Nephron (organoid): ENCODE measurements at regions not wholly inside any gene's neighbourhood (a gene's known extent, or its start where the extent isn't known, plus 50 kb on each side); places are given as distances from the start of the nearest gene placed in this dataset.
"Not testable (repeated sequence)": the region's sequence is repeated elsewhere in the genome, so short reads cannot be mapped to it uniquely, and the experiment has no call there.

Experiments
- H3K27ac Mint-ChIP-seq, 3 experiments: 2 replicates each; pipeline ENCODE4 v1.8.0; 2020; ENCODE audit warnings: mixed read lengths in 3 of 3, mild to moderate bottlenecking in 2 of 3, moderate library complexity in 1 of 3
- H3K27me3 Mint-ChIP-seq: 2 replicates; pipeline ENCODE4 v1.8.0; 2021; ENCODE audit warnings: low read depth, mild to moderate bottlenecking, moderate library complexity, mixed read lengths
- H3K36me3 Mint-ChIP-seq: 2 replicates; pipeline ENCODE4 v1.8.0; 2020; ENCODE audit warnings: low read depth, mixed read lengths
- H3K4me1 Mint-ChIP-seq: 2 replicates; pipeline ENCODE4 v1.8.0; 2020; ENCODE audit warnings: mixed read lengths
- H3K4me3 Mint-ChIP-seq, 3 experiments: 2 replicates each; pipeline ENCODE4 v1.8.0; 2020; ENCODE audit warnings: mild to moderate bottlenecking in 3 of 3, mixed read lengths in 3 of 3, moderate library complexity in 2 of 3
- H3K9me3 Mint-ChIP-seq: 2 replicates; pipeline ENCODE4 v1.8.0; 2020; ENCODE audit warnings: mixed read lengths
- CTCF ChIP-seq, 3 experiments: fragments of 200-600 bp; sonication (generic); IDR thresholded peaks; one replicate each; pipeline ENCODE4 v1.5.0; 2021; ENCODE audit warnings: antibody characterized with exemption in 3 of 3; ENCODE audit not compliant: unreplicated experiment in 3 of 3

DNA sequence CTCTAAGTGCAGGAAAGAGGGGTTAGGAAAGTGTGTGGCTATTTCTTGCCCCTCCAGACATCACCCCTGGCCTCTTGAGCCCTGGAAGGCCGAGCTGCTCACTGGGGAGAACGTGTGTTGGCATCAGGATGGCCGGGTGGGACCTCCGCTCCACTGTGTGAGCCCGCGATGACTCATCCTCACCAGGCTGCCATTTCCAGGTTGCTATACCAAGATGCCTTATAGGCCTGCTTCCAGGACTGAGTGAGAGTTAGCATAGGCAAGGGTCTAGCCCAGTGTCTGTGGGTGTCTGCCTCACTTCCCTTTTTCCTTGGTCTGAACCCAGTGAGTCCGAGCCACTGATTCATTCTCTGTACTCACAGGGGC is 105.0 kb downstream of the MRPL14 start:
- peaks cover under 1% of the 10 kb centered on the region for H3K27me3 Mint-ChIP-seq
- H3K36me3 Mint-ChIP-seq, result no peaks in the 10 kb centered on the region
- peaks cover 73% of the 10 kb centered on the region for H3K4me1 Mint-ChIP-seq
- H3K27ac Mint-ChIP-seq, result peak overlapping the region in 2 of 3 experiments; percentile 20 to 93
- no peak overlapping the region for H3K4me3 Mint-ChIP-seq
- TF ChIP-seq CTCF (IDR thresholded peaks at IDR 0.05; ENCODE audit: unreplicated experiment in 3 of 3), result no peak
- no peaks in the 10 kb centered on the region for H3K9me3 Mint-ChIP-seq

GRCh38 chr6:44021589-44022295 is 105.5 kb downstream of the MRPL14 start:
- H3K4me1 Mint-ChIP-seq, result peaks cover 72% of the 10 kb centered on the region
- H3K4me3 Mint-ChIP-seq, result no peak overlapping the region
- H3K27ac Mint-ChIP-seq, result peak overlapping the region in 2 of 3 experiments; percentile 20 to 93

GRCh38 chr6:44020664-44021425 is 106.4 kb downstream of the MRPL14 start:
- no peak for TF ChIP-seq CTCF (IDR thresholded peaks at IDR 0.05; ENCODE audit: unreplicated experiment in 3 of 3)
- Mint-ChIP-seq H3K27ac (peak overlapping the region in 2 of 3 experiments; percentile 87 to 93), H3K36me3 (no peaks in the 10 kb centered on the region), H3K27me3 (no peaks in the 10 kb centered on the region), H3K9me3 (peaks cover 4% of the 10 kb centered on the region), H3K4me3 (no peak overlapping the region), H3K4me1 (peaks cover 70% of the 10 kb centered on the region)

More at GRCh38 chr6:44021589-44022295, 105.5 kb downstream of the MRPL14 start:
- TF ChIP-seq CTCF (IDR thresholded peaks at IDR 0.05; ENCODE audit: unreplicated experiment in 3 of 3), result no peak
- Mint-ChIP-seq H3K27me3 (no peaks in the 10 kb centered on the region), H3K9me3 (peaks cover 2% of the 10 kb centered on the region), H3K36me3 (no peaks in the 10 kb centered on the region)

DNA sequence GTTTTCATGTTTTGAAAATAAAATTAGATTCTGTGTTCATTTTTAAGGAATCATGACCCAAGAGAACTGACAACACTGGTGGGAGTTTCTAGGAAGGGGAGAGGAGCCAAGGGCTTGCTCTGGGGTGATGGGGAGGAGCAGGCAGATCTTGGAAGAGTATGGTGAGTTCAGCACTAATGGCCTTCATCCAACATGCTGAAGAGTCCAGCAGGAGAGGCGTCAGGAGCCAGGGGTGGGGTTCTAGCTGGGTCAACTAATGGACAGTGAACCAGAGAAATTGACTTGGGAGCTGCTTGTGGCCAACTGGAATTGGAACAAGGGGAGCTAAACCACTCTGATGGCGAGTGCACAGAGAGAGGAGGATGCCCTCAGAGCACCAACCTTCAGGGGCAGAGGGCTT is 107.1 kb downstream of the MRPL14 start:
- H3K4me1 Mint-ChIP-seq, result peaks cover 63% of the 10 kb centered on the region
- no peak for TF ChIP-seq CTCF (IDR thresholded peaks at IDR 0.05; ENCODE audit: unreplicated experiment in 3 of 3)
- H3K36me3 Mint-ChIP-seq, result no peaks in the 10 kb centered on the region
- no peaks in the 10 kb centered on the region for H3K27me3 Mint-ChIP-seq
- peak overlapping the region in 2 of 3 experiments; percentile 87 to 93 for H3K27ac Mint-ChIP-seq
- no peak overlapping the region for H3K4me3 Mint-ChIP-seq
- peaks cover 4% of the 10 kb centered on the region for H3K9me3 Mint-ChIP-seq

DNA sequence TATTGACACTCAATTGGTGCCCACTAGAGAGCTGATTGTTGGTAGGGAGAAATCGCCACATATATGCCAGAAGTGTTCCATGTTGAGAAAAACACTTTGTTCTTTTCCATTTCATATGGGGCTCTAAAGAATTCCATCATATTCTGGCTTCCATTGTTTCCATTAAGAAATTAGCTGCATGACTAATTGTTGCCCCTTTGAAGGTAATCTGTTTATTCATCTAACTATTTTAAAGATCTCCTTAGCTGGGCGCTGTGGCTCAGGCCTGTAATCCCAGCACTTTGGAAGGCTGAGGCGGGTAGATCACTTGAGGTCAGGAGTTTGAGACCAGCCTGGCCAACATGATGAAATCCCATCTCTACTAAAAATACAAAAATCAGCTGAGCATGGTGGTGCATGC is 109.9 kb downstream of the MRPL14 start:
- H3K27me3 Mint-ChIP-seq, H3K36me3 Mint-ChIP-seq, H3K4me3 Mint-ChIP-seq: not testable (repeated sequence)

DNA sequence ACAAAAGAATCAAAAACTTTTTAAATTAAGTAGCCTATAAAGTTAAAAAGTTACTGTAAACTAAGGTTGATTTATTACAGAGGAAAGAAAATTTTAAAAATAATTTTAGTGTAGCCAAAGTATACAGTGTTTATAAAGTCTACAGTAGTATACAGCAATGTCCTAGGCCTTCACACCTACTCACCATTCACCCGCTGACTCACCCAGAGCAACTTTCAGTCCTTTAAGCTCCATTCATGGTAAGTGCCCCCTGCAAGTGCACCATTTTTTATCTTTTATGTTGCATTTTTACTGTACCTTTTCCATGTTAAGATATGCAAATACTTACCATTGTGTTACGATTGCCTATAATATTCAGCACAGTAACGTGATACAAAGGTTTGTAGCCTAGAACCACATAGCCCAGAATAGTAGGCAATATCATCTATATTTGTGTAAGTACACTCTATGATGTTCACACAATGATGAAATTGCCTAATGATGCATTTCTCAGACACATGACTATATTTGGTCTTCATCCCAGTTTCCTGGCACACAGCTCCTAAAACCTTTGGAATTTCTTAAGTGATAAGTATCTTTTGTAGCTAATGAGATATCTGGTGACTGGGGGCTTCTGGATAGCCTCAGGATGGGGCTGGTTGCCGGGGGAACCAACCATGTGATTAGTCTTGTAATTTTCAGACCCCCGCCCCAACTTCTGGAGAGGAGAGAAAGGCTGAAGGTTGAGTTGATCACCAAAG is 111.0 kb downstream of the MRPL14 start:
- no peak for TF ChIP-seq CTCF (IDR thresholded peaks at IDR 0.05; ENCODE audit: unreplicated experiment in 3 of 3)
- H3K27me3 Mint-ChIP-seq, result peaks cover 4% of the 10 kb centered on the region

More for the DNA sequence above, 109.9 kb downstream of the MRPL14 start:
- peaks cover 36% of the 10 kb centered on the region for H3K4me1 Mint-ChIP-seq
- not testable (repeated sequence) for H3K27ac Mint-ChIP-seq, H3K9me3 Mint-ChIP-seq

More for the DNA sequence above, 111.0 kb downstream of the MRPL14 start:
- Mint-ChIP-seq H3K36me3 (no peaks in the 10 kb centered on the region), H3K9me3 (peaks cover 4% of the 10 kb centered on the region), H3K4me1 (peaks cover 35% of the 10 kb centered on the region), H3K4me3 (no peak overlapping the region), H3K27ac (peak overlapping the region in 2 of 3 experiments; percentile 54 to 84)
